Panc1 (cell line): ENCODE measurements at regions not wholly inside any gene's neighbourhood (a gene's known extent, or its start where the extent isn't known, plus 50 kb on each side); places are given as distances from the start of the nearest gene placed in this dataset.

ENCODE experiments used
- CTCF ChIP-seq: fragments of 450-650 bp; IDR thresholded peaks from 2 replicates; pipeline ENCODE4 v1.5.1; 2017; ENCODE audit warnings: mild to moderate bottlenecking
- POLR2AphosphoS5 ChIP-seq: IDR thresholded peaks from 2 replicates; pipeline ENCODE4 v1.6.1; 2012; ENCODE audit warnings: mild to moderate bottlenecking, low read depth, low read length, moderate library complexity

- TF ChIP-seq POLR2AphosphoS5 (no peak), CTCF (no peak)
Measured at GRCh38 chr12:96136161-96136560, 58.0 kb upstream of the ELK3 start.
